Astrocyte of the spinal cord (primary cell): ENCODE measurements at regions not wholly inside any gene's neighbourhood (a gene's known extent, or its start where the extent isn't known, plus 50 kb on each side); places are given as distances from the start of the nearest gene placed in this dataset.
A peak's percentile ranks its signal among the peaks of the same experiment; 100 is the strongest.

Experiments used
- DNase-seq: peaks from one replicate; pipeline ENCODE4 v3.0.0; 2011; ENCODE audit warnings: low read depth, low spot score
- H3K4me3 ChIP-seq: 2 replicates; pipeline ENCODE4 v1.5.1; 2011; ENCODE audit warnings: low read depth, mild to moderate bottlenecking, low read length, moderate library complexity
- CTCF ChIP-seq: IDR thresholded peaks from 2 replicates; pipeline ENCODE4 v1.5.1; 2012; ENCODE audit warnings: low read depth, mild to moderate bottlenecking, low read length, inconsistent platforms
- in situ Hi-C: cut with HindIII; loops from 2 replicates; pipeline ENCODE4 v1.10.0; 2017; ENCODE audit warnings: low sequenced_read_pairs

GRCh38 chr21:28214786-28215185, 777.9 kb downstream of the LTN1 start:
- TF ChIP-seq CTCF = no peak
- in situ Hi-C loops = no loop called here
- no peak for DNase-seq
- H3K4me3 ChIP-seq = no peak overlapping the region

GRCh38 chr21:28213261-28213660, 779.4 kb downstream of the LTN1 start:
- in situ Hi-C loops = no loop called here
- H3K4me3 ChIP-seq = no peak overlapping the region
- DNase-seq = no peak
- TF ChIP-seq CTCF = no peak

- no peak for DNase-seq
- in situ Hi-C loops = no loop called here
- no peak for TF ChIP-seq CTCF
- no peak overlapping the region for H3K4me3 ChIP-seq
Observed at GRCh38 chr21:28212061-28212460, 780.6 kb downstream of the LTN1 start.

- TF ChIP-seq CTCF = no peak
- in situ Hi-C loops = no loop called here
- peak; percentile 71 for DNase-seq
- no peak overlapping the region for H3K4me3 ChIP-seq
Observed at GRCh38 chr21:28207436-28208173, 785.1 kb downstream of the LTN1 start.

GRCh38 chr21:28200726-28201125, 792.0 kb downstream of the LTN1 start:
- H3K4me3 ChIP-seq = no peak overlapping the region
- TF ChIP-seq CTCF = no peak
- DNase-seq = no peak
- in situ Hi-C loops = no loop called here

GRCh38 chr21:28196981-28197380, 795.7 kb downstream of the LTN1 start:
- no peak overlapping the region for H3K4me3 ChIP-seq
- in situ Hi-C loops = no loop called here
- TF ChIP-seq CTCF = no peak
- DNase-seq = no peak
